ENCODE measurements at regions not wholly inside any gene's neighbourhood (a gene's known extent, or its start where the extent isn't known, plus 50 kb on each side); places are given as distances from the start of the nearest gene placed in this dataset.

DNA sequence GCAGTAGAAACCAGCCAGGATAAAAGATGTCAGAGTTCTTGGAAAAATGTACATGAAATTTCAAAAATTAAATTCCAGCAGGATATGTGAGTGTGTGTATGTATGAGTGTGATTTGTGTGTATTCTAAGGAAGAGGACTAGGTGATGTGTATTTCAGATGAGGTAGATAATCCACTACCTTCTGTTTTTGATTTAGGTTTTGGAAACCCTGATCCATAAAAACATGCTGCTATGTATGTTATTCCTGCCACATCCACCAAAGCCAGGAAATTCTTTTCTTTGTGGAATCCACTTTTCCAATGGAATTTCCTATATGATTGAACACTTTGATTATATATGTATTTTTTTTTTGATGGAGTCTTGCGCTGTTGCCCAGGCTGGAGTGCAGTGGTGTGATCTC, 276.9 kb downstream of the UQCRFS1 start:
- TF ChIP-seq, protein P1, sequence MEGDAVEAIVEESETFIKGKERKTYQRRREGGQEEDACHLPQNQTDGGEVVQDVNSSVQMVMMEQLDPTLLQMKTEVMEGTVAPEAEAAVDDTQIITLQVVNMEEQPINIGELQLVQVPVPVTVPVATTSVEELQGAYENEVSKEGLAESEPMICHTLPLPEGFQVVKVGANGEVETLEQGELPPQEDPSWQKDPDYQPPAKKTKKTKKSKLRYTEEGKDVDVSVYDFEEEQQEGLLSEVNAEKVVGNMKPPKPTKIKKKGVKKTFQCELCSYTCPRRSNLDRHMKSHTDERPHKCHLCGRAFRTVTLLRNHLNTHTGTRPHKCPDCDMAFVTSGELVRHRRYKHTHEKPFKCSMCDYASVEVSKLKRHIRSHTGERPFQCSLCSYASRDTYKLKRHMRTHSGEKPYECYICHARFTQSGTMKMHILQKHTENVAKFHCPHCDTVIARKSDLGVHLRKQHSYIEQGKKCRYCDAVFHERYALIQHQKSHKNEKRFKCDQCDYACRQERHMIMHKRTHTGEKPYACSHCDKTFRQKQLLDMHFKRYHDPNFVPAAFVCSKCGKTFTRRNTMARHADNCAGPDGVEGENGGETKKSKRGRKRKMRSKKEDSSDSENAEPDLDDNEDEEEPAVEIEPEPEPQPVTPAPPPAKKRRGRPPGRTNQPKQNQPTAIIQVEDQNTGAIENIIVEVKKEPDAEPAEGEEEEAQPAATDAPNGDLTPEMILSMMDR (IDR thresholded peaks at IDR 0.05; ENCODE audit: unreplicated experiment) = no peak
- DNase-seq (ENCODE audit: low spot score) = no peak
- Mint-ChIP-seq H3K9me3 (ENCODE audit: unreplicated experiment) (no peaks in the 10 kb centered on the region), H3K4me3 (ENCODE audit: unreplicated experiment) (no peak overlapping the region), H3K27ac (ENCODE audit: unreplicated experiment) (no peak overlapping the region), H3K4me1 (ENCODE audit: unreplicated experiment) (no peaks in the 10 kb centered on the region), H3K27me3 (ENCODE audit: unreplicated experiment) (peaks cover 2% of the 10 kb centered on the region), H3K36me3 (ENCODE audit: low read depth, unreplicated experiment) (no peaks in the 10 kb centered on the region)

DNA sequence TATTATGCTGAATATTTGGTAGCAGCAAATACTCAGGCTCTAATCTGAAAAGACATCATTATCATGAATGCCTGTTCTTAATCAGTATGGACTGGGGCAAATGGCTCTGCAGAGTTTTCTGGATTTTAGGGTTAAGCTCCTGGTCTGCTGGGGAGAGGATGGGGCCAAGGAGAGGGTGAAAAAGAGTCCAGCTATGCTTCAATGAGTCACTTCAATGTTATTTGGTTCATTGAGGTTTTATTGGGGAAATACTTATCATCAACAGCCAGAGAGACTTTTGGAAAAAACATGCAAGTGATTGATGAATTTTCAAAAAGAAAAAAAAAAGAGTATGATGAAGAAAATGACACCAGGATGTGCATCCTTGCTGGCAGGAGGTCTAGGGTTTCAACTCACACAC, 278.3 kb downstream of the UQCRFS1 start:
- DNase-seq (ENCODE audit: low spot score) = no peak
- H3K9me3 Mint-ChIP-seq (ENCODE audit: unreplicated experiment) = no peaks in the 10 kb centered on the region
- TF ChIP-seq, protein P1 (IDR thresholded peaks at IDR 0.05; ENCODE audit: unreplicated experiment) = no peak
- peaks cover 2% of the 10 kb centered on the region for H3K27me3 Mint-ChIP-seq (ENCODE audit: unreplicated experiment)
- H3K4me1 Mint-ChIP-seq (ENCODE audit: unreplicated experiment) = no peaks in the 10 kb centered on the region
- H3K4me3 Mint-ChIP-seq (ENCODE audit: unreplicated experiment) = no peak overlapping the region
- no peak overlapping the region for H3K27ac Mint-ChIP-seq (ENCODE audit: unreplicated experiment)
- H3K36me3 Mint-ChIP-seq (ENCODE audit: low read depth, unreplicated experiment) = no peaks in the 10 kb centered on the region

DNA sequence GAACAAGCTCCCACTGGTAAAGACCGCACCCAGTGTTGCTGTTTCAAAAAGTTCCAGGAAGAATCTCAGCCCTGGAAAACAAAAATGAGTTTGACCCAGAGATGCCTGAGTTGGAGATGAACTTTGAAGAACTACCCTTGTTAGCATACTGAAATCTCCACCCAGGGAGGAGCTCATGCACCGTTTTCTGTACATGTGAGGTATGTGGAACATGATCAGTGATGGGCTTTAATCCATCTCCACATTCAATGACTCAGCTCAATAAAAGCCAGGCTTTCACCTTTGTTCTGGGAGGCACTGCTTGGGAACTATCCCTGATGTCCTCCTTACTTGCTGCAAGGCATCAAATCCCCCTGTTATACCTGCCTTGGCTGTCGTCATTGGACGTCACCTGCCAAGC, 279.9 kb downstream of the UQCRFS1 start:
- no peak for DNase-seq (ENCODE audit: low spot score)
- TF ChIP-seq, protein P1 (IDR thresholded peaks at IDR 0.05; ENCODE audit: unreplicated experiment) = no peak
- peaks cover 2% of the 10 kb centered on the region for H3K27me3 Mint-ChIP-seq (ENCODE audit: unreplicated experiment)
- H3K27ac Mint-ChIP-seq (ENCODE audit: unreplicated experiment) = no peak overlapping the region
- no peaks in the 10 kb centered on the region for H3K9me3 Mint-ChIP-seq (ENCODE audit: unreplicated experiment)
- H3K36me3 Mint-ChIP-seq (ENCODE audit: low read depth, unreplicated experiment) = no peaks in the 10 kb centered on the region
- H3K4me1 Mint-ChIP-seq (ENCODE audit: unreplicated experiment) = no peaks in the 10 kb centered on the region
- H3K4me3 Mint-ChIP-seq (ENCODE audit: unreplicated experiment) = no peak overlapping the region

DNA sequence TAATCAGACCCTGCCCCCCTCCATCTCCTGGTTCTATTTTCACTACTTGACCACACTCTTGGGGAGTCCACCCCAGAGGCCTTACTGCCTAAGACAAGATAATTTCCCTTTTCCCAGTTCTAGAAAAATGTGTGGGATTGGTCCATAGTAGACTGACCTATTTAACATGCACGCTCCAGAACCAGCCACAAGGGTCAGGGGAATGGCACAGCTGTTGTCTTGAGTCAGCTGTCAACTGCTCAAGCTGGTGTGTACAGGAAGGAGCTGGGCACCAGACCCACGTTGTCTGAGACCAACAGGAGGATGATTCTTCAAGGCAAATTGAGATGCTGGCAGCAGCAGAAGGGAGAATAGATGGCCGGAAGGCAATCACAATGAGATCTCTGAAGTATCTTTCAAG, 280.5 kb downstream of the UQCRFS1 start:
- H3K36me3 Mint-ChIP-seq (ENCODE audit: low read depth, unreplicated experiment) = no peaks in the 10 kb centered on the region

DNA sequence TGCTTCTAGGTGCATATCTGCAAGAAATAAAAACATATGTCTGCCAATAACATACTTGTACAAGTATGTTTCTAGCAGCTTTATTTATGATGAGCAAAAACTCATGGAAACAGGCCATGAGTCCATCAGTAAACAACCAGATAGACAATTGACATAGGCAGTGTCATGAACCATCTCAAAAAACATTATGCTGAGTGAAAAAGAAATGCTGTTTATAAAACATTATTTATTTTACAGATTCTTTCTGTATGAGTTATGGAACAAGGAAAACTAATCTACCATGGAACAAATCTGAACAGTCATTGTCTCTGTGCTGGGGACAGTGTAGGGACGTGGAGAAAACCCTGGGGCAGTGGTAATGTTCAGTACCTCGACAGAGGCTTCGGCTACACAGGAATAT, 283.9 kb downstream of the UQCRFS1 start:
- TF ChIP-seq, protein P1 (IDR thresholded peaks at IDR 0.05; ENCODE audit: unreplicated experiment) = no peak
- no peak for DNase-seq (ENCODE audit: low spot score)
- Mint-ChIP-seq H3K9me3 (ENCODE audit: unreplicated experiment) (no peaks in the 10 kb centered on the region), H3K4me3 (ENCODE audit: unreplicated experiment) (no peak overlapping the region), H3K4me1 (ENCODE audit: unreplicated experiment) (no peaks in the 10 kb centered on the region), H3K27me3 (ENCODE audit: unreplicated experiment) (peaks cover 2% of the 10 kb centered on the region), H3K36me3 (ENCODE audit: low read depth, unreplicated experiment) (no peaks in the 10 kb centered on the region), H3K27ac (ENCODE audit: unreplicated experiment) (no peak overlapping the region)

More for the DNA sequence above, 280.5 kb downstream of the UQCRFS1 start:
- no peak overlapping the region for H3K4me3 Mint-ChIP-seq (ENCODE audit: unreplicated experiment)
- no peak for DNase-seq (ENCODE audit: low spot score)
- H3K9me3 Mint-ChIP-seq (ENCODE audit: unreplicated experiment) = no peaks in the 10 kb centered on the region
- no peak overlapping the region for H3K27ac Mint-ChIP-seq (ENCODE audit: unreplicated experiment)
- H3K4me1 Mint-ChIP-seq (ENCODE audit: unreplicated experiment) = no peaks in the 10 kb centered on the region
- TF ChIP-seq, protein P1 (IDR thresholded peaks at IDR 0.05; ENCODE audit: unreplicated experiment) = no peak
- H3K27me3 Mint-ChIP-seq (ENCODE audit: unreplicated experiment) = peaks cover 2% of the 10 kb centered on the region
